22Rv1 (cell line): ENCODE measurements at regions not wholly inside any gene's neighbourhood (a gene's known extent, or its start where the extent isn't known, plus 50 kb on each side); places are given as distances from the start of the nearest gene placed in this dataset.

Experiments
- H3K27ac ChIP-seq: fragments of 450-650 bp; 2 replicates; pipeline ENCODE4 v1.5.1; 2017
- ZFX ChIP-seq: fragments of 450-650 bp; IDR thresholded peaks from 2 replicates; pipeline ENCODE4 v1.6.1; 2017; ENCODE audit warnings: antibody characterized with exemption, borderline replicate concordance
- TF ChIP-seq, protein P1 (sequence below): fragments of 450-650 bp; IDR thresholded peaks from 2 replicates; pipeline ENCODE4 v1.5.1; 2017; ENCODE audit warnings: mild to moderate bottlenecking

DNA sequence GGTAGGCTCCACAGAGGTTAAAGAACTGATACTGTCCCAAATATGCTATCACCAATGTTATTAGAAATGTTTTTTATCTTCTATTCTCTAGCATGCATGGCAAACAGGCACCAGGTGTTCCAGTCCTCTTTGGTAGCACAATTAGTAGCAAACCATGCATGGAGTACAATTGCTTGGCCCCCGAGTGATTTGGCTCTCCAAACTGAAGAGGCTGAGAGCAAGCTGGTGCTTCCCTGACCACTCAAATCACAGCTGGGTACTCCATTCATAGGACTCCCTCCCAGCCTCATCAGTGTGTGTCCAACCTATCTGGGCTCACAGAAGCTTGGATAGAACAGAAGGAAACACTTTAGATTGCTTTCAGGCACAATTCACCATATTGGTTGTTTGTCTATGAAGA lies 93.4 kb downstream of the DIO2 start:
- no peak for TF ChIP-seq ZFX
- TF ChIP-seq, protein P1, sequence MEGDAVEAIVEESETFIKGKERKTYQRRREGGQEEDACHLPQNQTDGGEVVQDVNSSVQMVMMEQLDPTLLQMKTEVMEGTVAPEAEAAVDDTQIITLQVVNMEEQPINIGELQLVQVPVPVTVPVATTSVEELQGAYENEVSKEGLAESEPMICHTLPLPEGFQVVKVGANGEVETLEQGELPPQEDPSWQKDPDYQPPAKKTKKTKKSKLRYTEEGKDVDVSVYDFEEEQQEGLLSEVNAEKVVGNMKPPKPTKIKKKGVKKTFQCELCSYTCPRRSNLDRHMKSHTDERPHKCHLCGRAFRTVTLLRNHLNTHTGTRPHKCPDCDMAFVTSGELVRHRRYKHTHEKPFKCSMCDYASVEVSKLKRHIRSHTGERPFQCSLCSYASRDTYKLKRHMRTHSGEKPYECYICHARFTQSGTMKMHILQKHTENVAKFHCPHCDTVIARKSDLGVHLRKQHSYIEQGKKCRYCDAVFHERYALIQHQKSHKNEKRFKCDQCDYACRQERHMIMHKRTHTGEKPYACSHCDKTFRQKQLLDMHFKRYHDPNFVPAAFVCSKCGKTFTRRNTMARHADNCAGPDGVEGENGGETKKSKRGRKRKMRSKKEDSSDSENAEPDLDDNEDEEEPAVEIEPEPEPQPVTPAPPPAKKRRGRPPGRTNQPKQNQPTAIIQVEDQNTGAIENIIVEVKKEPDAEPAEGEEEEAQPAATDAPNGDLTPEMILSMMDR, result no peak
- no peak overlapping the region for H3K27ac ChIP-seq

DNA sequence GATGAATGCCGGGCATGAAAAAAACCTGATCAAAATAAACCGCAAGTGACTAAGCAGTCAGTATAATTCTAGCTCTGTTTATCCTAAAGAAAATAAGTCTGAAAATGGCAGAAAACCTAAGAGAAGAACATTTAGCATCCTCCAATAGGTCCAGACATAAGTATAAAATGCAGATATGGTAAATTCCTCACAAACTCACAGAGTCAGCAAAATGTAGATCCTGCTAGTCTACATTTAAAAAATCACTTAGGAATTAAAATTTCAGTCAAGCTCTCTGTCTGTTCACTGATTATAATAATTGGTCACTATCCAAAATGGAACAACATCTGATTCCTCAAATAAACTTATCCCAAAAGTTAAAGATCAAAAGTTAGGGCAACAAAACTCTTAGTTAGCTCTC lies 95.1 kb downstream of the DIO2 start:
- TF ChIP-seq ZFX, result no peak
- no peak overlapping the region for H3K27ac ChIP-seq

DNA sequence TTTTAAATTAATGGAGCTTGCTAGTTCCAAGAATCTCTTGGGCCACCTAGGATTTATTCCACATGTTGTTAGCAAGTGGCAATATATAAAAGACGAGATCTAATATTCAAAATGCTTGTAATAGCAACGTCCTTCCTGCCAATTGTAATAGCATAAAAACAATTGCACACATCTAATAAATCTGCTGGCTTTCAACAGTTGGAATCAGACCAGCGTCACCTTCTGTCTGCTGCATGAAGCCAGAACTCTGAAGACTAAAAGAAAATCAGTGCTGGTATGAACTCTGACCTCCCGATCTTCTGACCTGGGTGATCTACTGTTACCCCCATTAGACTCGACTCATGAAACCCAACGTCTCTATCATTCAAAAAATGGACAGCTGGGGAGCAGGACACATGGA lies 100.6 kb downstream of the DIO2 start:
- H3K27ac ChIP-seq, result no peak overlapping the region
- no peak for TF ChIP-seq ZFX
- TF ChIP-seq, protein P1, result no peak

DNA sequence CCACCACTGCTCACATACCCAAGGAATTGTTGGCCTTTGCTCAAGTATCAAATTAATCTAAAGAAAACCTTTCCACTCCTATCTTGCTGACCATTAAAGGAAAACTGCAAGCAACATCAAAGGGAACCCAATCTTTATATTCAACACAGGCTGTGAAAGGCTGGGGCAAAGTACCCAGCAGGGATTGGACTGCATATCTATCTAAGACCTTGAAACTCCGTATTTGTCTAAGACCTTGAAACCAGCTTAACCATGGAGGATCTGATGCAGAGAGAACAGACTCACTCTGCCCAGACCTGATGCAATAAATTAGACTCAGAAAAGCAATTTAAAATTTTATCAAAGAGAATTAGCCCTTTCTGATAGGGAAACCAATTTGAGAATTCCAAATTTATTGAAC lies 102.2 kb downstream of the DIO2 start:
- no peak overlapping the region for H3K27ac ChIP-seq
- no peak for TF ChIP-seq ZFX
- TF ChIP-seq, protein P1, result no peak

DNA sequence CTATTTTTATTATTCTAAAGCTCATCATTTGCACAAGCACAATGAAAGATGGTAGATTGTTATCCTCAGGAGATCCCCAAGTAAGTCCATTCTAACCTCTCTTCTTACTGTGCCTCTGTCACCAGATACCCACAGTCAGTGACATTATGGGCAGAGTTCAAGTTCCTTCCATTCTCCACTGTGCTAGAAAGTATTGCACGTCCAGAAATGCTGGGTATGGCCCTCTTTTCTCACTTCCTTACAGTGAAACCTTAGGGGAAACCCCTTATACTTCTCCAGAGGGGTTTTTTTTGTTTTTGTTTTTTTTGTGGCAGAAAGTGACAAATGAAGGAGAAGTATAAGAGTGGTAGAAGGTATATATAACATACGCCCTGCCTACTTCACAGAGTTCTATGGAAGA lies 102.9 kb downstream of the DIO2 start:
- TF ChIP-seq, protein P1, result no peak
- no peak for TF ChIP-seq ZFX
- H3K27ac ChIP-seq, result no peak overlapping the region

DNA sequence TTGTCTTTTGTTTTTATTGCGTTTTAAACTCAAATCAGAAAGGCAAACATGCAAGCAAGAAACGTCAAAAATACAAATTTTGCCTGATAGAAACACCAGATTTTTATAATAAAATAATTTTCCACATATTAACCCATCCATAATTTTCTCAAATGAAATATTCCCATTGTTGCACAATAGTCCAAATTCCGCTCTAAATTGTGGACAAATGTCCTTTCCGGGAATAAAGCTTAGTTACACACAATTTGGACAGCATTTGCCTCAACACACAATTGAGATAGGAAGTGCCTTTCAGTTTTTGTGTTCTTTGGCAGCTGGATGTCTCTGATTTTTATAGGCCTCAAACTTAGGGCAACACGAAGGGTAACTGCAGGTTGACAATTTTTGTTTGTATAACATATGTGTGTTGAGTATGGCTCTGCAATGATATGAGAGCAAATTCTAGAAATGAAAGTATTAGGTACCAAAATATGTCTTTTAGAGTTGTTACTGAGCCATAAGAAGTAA lies 105.8 kb downstream of the DIO2 start:
- TF ChIP-seq, protein P1, result no peak
- no peak for TF ChIP-seq ZFX
- H3K27ac ChIP-seq, result no peak overlapping the region

DNA sequence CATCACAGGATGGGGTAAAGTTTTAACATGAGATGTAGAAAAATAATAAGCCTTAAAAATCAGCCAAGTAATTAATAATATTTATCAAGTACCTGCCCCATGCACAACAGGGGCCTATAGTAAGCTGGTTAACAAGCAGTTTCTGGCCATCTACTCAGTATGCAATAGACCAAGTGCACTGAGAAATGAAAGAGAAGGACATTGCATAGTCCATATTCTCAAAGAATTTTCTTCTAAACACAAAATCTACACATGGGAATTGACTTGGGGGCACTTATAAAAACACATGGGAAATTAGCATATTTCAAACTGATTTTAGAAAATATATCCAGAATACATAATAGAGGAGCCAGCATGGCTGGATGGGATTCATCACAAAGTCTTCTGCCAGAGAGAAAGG lies 109.5 kb downstream of the DIO2 start:
- no peak overlapping the region for H3K27ac ChIP-seq
- TF ChIP-seq, protein P1, result no peak
- TF ChIP-seq ZFX, result no peak

DNA sequence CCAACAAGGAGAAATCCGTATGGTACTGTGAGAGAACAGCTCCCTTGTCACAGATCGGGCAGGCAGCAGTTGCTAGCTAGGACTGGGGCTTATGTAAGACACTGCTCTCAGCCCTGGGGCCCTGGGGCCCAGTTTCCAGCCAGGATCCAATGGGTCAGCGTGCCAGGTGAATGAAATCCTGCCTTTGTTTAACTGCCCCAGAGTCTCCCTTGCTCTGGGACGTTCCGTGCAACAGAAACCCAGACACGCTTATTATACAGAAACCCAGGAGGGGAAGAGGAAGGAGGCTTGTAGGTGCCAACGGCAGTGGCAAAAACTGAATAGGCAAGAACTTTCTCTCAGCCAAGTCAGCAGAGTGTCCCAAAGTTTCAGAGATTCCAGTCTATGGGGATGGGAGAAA lies 110.6 kb downstream of the DIO2 start:
- H3K27ac ChIP-seq, result no peak overlapping the region
- TF ChIP-seq, protein P1, result no peak
